GM18951 (cell line): ENCODE measurements at regions not wholly inside any gene's neighbourhood (a gene's known extent, or its start where the extent isn't known, plus 50 kb on each side); places are given as distances from the start of the nearest gene placed in this dataset.
"Not testable (repeated sequence)": the region's sequence is repeated elsewhere in the genome, so short reads cannot be mapped to it uniquely, and the experiment has no call there.

Experiments used
- POLR2A ChIP-seq: IDR thresholded peaks from 4 replicates; pipeline ENCODE4 v1.6.1; 2011; ENCODE audit warnings: mild to moderate bottlenecking; ENCODE audit not compliant: insufficient read length, insufficient read depth; ENCODE audit errors: extremely low read depth
- in situ Hi-C: fragments of 300-500 bp; cut with MboI; formaldehyde crosslinking; loops from one replicate; pipeline ENCODE4 v1.12.0; 2022; ENCODE audit warnings: low sequenced_read_pairs, mixed read lengths, inconsistent platforms; ENCODE audit not compliant: unreplicated experiment

GRCh38 chr16:29156511-29156910, 171.7 kb downstream of the LAT start:
- no peak for TF ChIP-seq POLR2A
- in situ Hi-C loops: no loop called here

GRCh38 chr16:29155866-29156200, 171.0 kb downstream of the LAT start:
- in situ Hi-C loops: not testable (repeated sequence)

- in situ Hi-C loops: not testable (repeated sequence)
These were observed 170.4 kb downstream of the LAT start for GRCh38 chr16:29155131-29155865.

- in situ Hi-C loops: no loop called here
- no peak for TF ChIP-seq POLR2A
These were observed 169.8 kb downstream of the LAT start for GRCh38 chr16:29154676-29155121.

- in situ Hi-C loops: no loop called here
- no peak for TF ChIP-seq POLR2A
These were observed 169.2 kb downstream of the LAT start for GRCh38 chr16:29154088-29154487.

- in situ Hi-C loops: not testable (repeated sequence)
These were observed 168.5 kb downstream of the LAT start for GRCh38 chr16:29153307-29153706.

- in situ Hi-C loops: not testable (repeated sequence)
These were observed 167.7 kb downstream of the LAT start for GRCh38 chr16:29152544-29153031.

- in situ Hi-C loops: no loop called here
- no peak for TF ChIP-seq POLR2A
These were observed 166.5 kb downstream of the LAT start for GRCh38 chr16:29151317-29151716.

- in situ Hi-C loops: not testable (repeated sequence)
These were observed 165.1 kb downstream of the LAT start for GRCh38 chr16:29149912-29150311.

GRCh38 chr16:29148867-29149272, 164.0 kb downstream of the LAT start:
- TF ChIP-seq POLR2A: no peak
- in situ Hi-C loops: no loop called here

GRCh38 chr16:29148131-29148691, 163.4 kb downstream of the LAT start:
- TF ChIP-seq POLR2A: no peak
- in situ Hi-C loops: no loop called here

GRCh38 chr16:29147710-29148109, 162.9 kb downstream of the LAT start:
- in situ Hi-C loops: not testable (repeated sequence)

- in situ Hi-C loops: not testable (repeated sequence)
These were observed 162.2 kb downstream of the LAT start for GRCh38 chr16:29146808-29147643.

- TF ChIP-seq POLR2A: no peak
- in situ Hi-C loops: no loop called here
These were observed 161.4 kb downstream of the LAT start for GRCh38 chr16:29146266-29146665.

GRCh38 chr16:29145486-29146225, 160.8 kb downstream of the LAT start:
- in situ Hi-C loops: not testable (repeated sequence)

- in situ Hi-C loops: not testable (repeated sequence)
These were observed 160.2 kb downstream of the LAT start for GRCh38 chr16:29145086-29145485.

GRCh38 chr16:29144669-29145062, 159.8 kb downstream of the LAT start:
- in situ Hi-C loops: not testable (repeated sequence)

- in situ Hi-C loops: not testable (repeated sequence)
These were observed 159.2 kb downstream of the LAT start for GRCh38 chr16:29143739-29144668.
